Stimulated activated CD4-positive, alpha-beta T cell treated with anti-CD3 and anti-CD28 coated beads, Interleukin-2, amount 100 ng/mL, for 48 hours (primary cell): ENCODE measurements at regions not wholly inside any gene's neighbourhood (a gene's known extent, or its start where the extent isn't known, plus 50 kb on each side); places are given as distances from the start of the nearest gene placed in this dataset.
"Not testable (repeated sequence)": the region's sequence is repeated elsewhere in the genome, so short reads cannot be mapped to it uniquely, and the experiment has no call there.

ENCODE experiments used
- DNase-seq, 2 donors: peaks; one replicate each; pipeline ENCODE4 v3.0.0-alpha.2; 2020

- DNase-seq, result no peak
These were observed 277.6 kb downstream of the REEP3 start for GRCh38 chr10:63798599-63799498.

- DNase-seq, result no peak
These were observed 278.5 kb downstream of the REEP3 start for GRCh38 chr10:63799521-63800300.

- no peak for DNase-seq
These were observed 280.0 kb downstream of the REEP3 start for GRCh38 chr10:63801166-63801565.

GRCh38 chr10:63806330-63806729 lies 285.1 kb downstream of the REEP3 start:
- no peak for DNase-seq

- no peak for DNase-seq
These were observed 291.3 kb downstream of the REEP3 start for GRCh38 chr10:63812501-63812900.

- DNase-seq, result peak in 1 of 2 donors; percentile 10
These were observed 298.6 kb downstream of the REEP3 start for GRCh38 chr10:63819753-63820329.

GRCh38 chr10:63822496-63822895 lies 301.3 kb downstream of the REEP3 start:
- DNase-seq, result no peak

- DNase-seq, result no peak
These were observed 303.9 kb downstream of the REEP3 start for GRCh38 chr10:63825111-63825510.

GRCh38 chr10:63825766-63826165 lies 304.6 kb downstream of the REEP3 start:
- DNase-seq, result no peak

GRCh38 chr10:63827018-63827417 lies 305.8 kb downstream of the REEP3 start:
- DNase-seq, result not testable (repeated sequence)

GRCh38 chr10:63829020-63829419 lies 307.8 kb downstream of the REEP3 start:
- DNase-seq, result no peak

GRCh38 chr10:63829573-63830149 lies 308.5 kb downstream of the REEP3 start:
- DNase-seq, result no peak

GRCh38 chr10:63832686-63833085 lies 311.5 kb downstream of the REEP3 start:
- no peak for DNase-seq

GRCh38 chr10:63833411-63834060 lies 312.3 kb downstream of the REEP3 start:
- no peak for DNase-seq

GRCh38 chr10:63836666-63837442 lies 315.7 kb downstream of the REEP3 start:
- no peak for DNase-seq

- DNase-seq, result no peak
These were observed 320.6 kb downstream of the REEP3 start for GRCh38 chr10:63841761-63842160.

GRCh38 chr10:63843107-63843506 lies 321.9 kb downstream of the REEP3 start:
- no peak for DNase-seq

GRCh38 chr10:63848871-63849270 lies 327.7 kb downstream of the REEP3 start:
- DNase-seq, result not testable (repeated sequence)

- no peak for DNase-seq
These were observed 341.7 kb downstream of the REEP3 start for GRCh38 chr10:63862860-63863259.

- no peak for DNase-seq
These were observed 344.0 kb downstream of the REEP3 start for GRCh38 chr10:63865210-63865609.

- DNase-seq, result peak; percentile 40 to 43
These were observed 345.0 kb downstream of the REEP3 start for GRCh38 chr10:63866075-63866746.
